Mucosa of descending colon (tissue), 3 donors: ENCODE measurements at regions not wholly inside any gene's neighbourhood (a gene's known extent, or its start where the extent isn't known, plus 50 kb on each side); places are given as distances from the start of the nearest gene placed in this dataset.

Experiments used
- ATAC-seq: fragments of 200-7000 bp; cut with Tn5 transposase; one replicate; pipeline ENCODE4 v1.9.1; 2020; ENCODE audit warnings: mild to moderate bottlenecking, moderate library complexity
- DNase-seq, 3 donors: peaks; one replicate each; pipeline ENCODE4 v3.0.0-alpha.2; 2020
- H3K36me3 ChIP-seq: fragments of 200-600 bp; one replicate; pipeline ENCODE4 v1.8.0; 2021; ENCODE audit warnings: low read depth, mild to moderate bottlenecking
- H3K4me1 ChIP-seq: fragments of 200-600 bp; one replicate; pipeline ENCODE4 v1.8.0; 2021; ENCODE audit warnings: low read depth, mild to moderate bottlenecking
- H3K4me3 ChIP-seq: fragments of 200-600 bp; one replicate; pipeline ENCODE4 v1.8.0; 2021; ENCODE audit warnings: mild to moderate bottlenecking
- H3K9me3 ChIP-seq: fragments of 200-600 bp; one replicate; pipeline ENCODE4 v1.8.0; 2021; ENCODE audit warnings: mild to moderate bottlenecking
- intact Hi-C, 2 donors: fragments of 100-400 bp; cut with DNase I in 1 of 2; cut with micrococcal nuclease in 1 of 2; formaldehyde crosslinking; loops; one replicate each; pipeline versions ENCODE4 v1.11.0 to v1.11.1; 2022; cut with DNase I, micrococcal nuclease
- TF ChIP-seq, protein P1 (sequence below): fragments of 200-600 bp; IDR thresholded peaks from one replicate; pipeline ENCODE4 v1.8.0; 2022; ENCODE audit warnings: antibody characterized with exemption, mild to moderate bottlenecking
- donor health status: DM: no; HTN: no; CAD: no; lungs with moderate emphysema.
- donor health status: DM: no; HTN: no; CAD: no.
- donor health status: DM: no; HTN: yes; CAD: no.

DNA sequence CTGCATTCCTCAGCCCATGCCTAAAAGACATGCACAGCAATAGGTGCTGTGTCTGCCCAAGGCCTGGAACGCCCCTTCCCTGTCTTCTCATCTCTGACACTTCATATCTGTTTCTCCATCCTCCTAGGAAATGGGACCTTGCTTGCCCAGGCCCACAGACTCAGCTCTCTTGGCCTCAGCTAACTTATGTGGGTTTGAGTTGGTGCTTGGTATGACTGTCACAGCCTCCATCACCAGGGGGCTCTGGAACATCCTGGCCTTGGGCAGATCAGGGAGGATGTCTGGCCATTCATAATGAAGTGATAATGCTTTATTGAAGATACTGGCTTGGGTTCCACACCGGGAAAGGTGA is 156.7 kb upstream of the SMAD3 start:
- H3K4me3 ChIP-seq: no peak overlapping the region
- H3K9me3 ChIP-seq: no peaks in the 10 kb centered on the region
- no peaks in the 10 kb centered on the region for H3K36me3 ChIP-seq
- TF ChIP-seq, protein P1, sequence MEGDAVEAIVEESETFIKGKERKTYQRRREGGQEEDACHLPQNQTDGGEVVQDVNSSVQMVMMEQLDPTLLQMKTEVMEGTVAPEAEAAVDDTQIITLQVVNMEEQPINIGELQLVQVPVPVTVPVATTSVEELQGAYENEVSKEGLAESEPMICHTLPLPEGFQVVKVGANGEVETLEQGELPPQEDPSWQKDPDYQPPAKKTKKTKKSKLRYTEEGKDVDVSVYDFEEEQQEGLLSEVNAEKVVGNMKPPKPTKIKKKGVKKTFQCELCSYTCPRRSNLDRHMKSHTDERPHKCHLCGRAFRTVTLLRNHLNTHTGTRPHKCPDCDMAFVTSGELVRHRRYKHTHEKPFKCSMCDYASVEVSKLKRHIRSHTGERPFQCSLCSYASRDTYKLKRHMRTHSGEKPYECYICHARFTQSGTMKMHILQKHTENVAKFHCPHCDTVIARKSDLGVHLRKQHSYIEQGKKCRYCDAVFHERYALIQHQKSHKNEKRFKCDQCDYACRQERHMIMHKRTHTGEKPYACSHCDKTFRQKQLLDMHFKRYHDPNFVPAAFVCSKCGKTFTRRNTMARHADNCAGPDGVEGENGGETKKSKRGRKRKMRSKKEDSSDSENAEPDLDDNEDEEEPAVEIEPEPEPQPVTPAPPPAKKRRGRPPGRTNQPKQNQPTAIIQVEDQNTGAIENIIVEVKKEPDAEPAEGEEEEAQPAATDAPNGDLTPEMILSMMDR: no peak
- ATAC-seq (no peak), DNase-seq (no peak)
- no peaks in the 10 kb centered on the region for H3K4me1 ChIP-seq
- intact Hi-C loops: no loop called here

DNA sequence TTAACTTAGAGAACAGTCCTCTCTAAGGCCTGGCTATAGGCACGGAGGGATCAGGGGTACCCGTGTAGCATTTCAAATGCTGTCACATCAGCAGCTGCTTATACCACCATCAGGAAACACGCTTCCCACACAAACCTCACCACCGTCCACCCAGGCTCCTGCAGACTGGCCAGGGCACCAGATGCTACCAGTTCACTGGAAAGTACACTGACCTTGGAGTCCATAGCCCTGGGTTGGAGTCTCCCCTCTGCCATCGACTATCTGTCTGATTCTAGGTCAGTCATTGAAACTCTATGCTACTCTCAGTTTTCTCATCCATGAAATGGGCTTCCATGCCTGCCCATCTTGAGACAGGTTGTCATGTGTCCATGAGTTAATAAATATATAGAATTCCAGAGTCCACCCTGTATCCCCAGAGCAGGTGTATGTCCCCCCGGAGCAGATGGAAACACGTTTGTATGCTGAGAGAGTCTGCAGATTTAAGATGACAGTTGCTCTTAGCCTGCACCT is 156.0 kb upstream of the SMAD3 start:
- Histone ChIP-seq H3K9me3 (no peaks in the 10 kb centered on the region), H3K4me3 (no peak overlapping the region), H3K4me1 (no peaks in the 10 kb centered on the region), H3K36me3 (no peaks in the 10 kb centered on the region)
- ATAC-seq: no peak
- no peak for DNase-seq
- TF ChIP-seq, protein P1: no peak
- intact Hi-C loops: no loop called here

DNA sequence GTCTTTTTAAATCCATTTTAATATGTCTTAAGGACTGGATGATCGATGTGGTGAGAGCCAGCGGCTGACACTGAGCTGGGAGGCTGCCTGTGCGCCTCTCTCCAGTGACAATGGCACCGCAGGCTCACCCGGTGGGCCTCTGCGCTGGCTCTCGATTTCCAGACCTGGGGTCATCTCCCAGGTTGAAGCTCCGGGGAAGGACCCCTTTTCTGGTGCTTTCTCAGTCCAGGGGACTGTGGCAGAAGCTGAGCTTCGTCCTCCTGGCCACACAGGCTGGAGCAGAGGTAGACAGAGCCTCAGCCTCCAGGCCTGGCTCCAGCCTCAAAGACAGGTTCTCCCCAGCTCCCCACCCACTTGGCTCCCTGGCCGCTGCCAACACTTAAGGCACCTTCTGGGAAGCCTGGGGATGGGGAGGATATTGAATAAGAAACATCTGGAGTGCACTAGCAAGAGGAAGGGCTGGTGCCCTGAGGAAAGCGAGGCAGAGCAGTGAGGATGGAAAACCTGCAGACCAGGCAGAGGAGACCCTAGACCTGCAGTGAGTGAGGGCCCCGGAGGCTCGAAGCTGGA is 154.2 kb upstream of the SMAD3 start:
- ATAC-seq (no peak), DNase-seq (no peak)
- no peak overlapping the region for H3K4me3 ChIP-seq
- no peaks in the 10 kb centered on the region for H3K4me1 ChIP-seq
- H3K36me3 ChIP-seq: no peaks in the 10 kb centered on the region
- intact Hi-C loops: no loop called here
- H3K9me3 ChIP-seq: no peaks in the 10 kb centered on the region
- TF ChIP-seq, protein P1: no peak

DNA sequence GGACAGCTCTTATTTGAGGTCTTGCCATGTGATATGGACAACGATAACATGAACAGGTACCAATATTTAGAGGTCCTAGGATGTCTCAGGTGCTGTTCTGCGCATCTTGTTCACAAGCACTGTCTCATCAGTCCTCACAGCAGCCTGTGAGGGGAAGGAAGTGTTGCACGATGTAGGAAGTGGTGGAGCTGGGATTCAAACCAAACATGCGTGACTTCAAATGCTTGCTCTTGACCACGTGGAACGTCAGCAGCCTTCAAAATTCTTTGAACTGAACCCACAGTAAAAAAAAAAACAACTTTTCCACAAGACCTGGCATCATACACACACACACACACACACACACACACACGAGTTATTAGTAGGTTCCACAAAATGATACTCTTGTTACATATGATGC is 153.4 kb upstream of the SMAD3 start:
- DNase-seq: peak in 1 of 3 donors; percentile 17
- H3K4me3 ChIP-seq: no peak overlapping the region
- H3K4me1 ChIP-seq: no peaks in the 10 kb centered on the region
- ATAC-seq: peak; percentile 47
- intact Hi-C loops: no loop called here
- TF ChIP-seq, protein P1: no peak
- no peaks in the 10 kb centered on the region for H3K9me3 ChIP-seq
- no peaks in the 10 kb centered on the region for H3K36me3 ChIP-seq

DNA sequence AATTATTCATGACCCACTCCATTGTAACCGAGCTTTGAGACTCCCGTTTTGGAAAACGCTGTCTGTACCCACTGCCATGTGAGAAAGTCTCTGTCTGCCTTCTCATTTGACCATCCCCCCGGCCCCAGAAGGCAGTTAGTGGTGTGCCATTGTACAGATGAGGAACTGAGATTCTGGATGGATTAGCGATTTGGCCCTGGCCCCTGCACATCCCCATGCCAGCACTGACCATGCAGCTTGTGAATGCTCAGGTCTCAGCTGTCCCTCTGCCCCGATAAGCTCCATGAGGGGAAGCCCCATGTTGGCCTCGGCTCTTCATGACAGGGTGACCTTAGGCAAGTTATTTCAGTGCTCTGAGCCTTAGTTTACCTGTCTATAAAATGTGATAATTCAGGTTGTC is 153.0 kb upstream of the SMAD3 start:
- intact Hi-C loops: no loop called here
- DNase-seq (no peak), ATAC-seq (no peak)
- Histone ChIP-seq H3K36me3 (no peaks in the 10 kb centered on the region), H3K4me3 (no peak overlapping the region), H3K9me3 (no peaks in the 10 kb centered on the region), H3K4me1 (no peaks in the 10 kb centered on the region)
- TF ChIP-seq, protein P1: no peak

DNA sequence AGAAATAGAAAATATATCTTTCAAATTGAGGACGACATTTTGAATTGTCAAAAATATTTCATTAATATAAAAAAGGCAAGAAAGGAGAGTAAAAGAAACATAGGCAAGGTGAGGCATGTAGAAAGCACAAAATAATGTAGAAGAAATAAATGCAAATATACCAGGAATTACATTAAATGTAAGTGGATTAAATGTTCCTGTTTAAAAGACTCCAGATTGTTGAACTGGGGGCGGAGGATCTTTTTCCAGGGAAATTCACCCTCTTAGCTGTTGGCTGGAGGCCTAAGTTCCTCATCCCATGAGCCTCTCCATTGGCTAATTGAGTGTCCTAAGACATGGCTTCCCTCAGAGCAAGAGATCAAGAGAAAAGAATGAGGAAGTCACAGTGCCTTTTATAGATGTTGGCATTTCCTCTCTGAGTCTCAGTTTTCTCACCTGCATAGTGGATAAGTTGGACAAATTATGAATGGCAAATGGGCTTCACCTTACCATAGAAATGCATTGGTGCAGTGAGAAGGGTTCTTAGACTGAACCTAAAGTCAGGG is 147.4 kb upstream of the SMAD3 start:
- TF ChIP-seq, protein P1: no peak
- intact Hi-C loops: no loop called here
- ATAC-seq (no peak), DNase-seq (no peak)
- no peaks in the 10 kb centered on the region for H3K9me3 ChIP-seq
- H3K4me3 ChIP-seq: no peak overlapping the region
- H3K36me3 ChIP-seq: no peaks in the 10 kb centered on the region
- H3K4me1 ChIP-seq: no peaks in the 10 kb centered on the region
